ENCODE measurements at regions not wholly inside any gene's neighbourhood (a gene's known extent, or its start where the extent isn't known, plus 50 kb on each side); places are given as distances from the start of the nearest gene placed in this dataset.

DNA sequence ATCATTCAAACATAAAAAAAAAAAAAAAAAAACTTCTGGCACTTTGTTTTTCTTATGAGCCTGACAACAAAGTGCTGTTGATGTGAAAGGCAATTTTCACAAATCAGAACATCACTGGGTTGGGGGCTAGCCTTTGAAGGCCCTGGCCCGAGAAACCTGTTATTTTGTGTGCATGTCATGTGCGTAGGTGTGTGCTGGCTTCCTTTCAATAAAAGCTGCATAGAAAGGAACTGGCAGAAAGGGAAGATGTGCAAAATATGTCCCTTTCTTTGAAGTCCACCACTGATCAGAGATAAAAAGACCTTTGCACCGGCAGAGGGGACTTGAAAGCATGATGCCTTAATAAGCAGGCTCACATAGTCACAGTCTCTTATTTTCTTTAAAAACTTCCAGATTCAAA, 170.8 kb upstream of the RASGEF1B start:
- TF ChIP-seq, protein P1, sequence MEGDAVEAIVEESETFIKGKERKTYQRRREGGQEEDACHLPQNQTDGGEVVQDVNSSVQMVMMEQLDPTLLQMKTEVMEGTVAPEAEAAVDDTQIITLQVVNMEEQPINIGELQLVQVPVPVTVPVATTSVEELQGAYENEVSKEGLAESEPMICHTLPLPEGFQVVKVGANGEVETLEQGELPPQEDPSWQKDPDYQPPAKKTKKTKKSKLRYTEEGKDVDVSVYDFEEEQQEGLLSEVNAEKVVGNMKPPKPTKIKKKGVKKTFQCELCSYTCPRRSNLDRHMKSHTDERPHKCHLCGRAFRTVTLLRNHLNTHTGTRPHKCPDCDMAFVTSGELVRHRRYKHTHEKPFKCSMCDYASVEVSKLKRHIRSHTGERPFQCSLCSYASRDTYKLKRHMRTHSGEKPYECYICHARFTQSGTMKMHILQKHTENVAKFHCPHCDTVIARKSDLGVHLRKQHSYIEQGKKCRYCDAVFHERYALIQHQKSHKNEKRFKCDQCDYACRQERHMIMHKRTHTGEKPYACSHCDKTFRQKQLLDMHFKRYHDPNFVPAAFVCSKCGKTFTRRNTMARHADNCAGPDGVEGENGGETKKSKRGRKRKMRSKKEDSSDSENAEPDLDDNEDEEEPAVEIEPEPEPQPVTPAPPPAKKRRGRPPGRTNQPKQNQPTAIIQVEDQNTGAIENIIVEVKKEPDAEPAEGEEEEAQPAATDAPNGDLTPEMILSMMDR (optimal IDR thresholded peaks at IDR 0.05 in 1 of 3, IDR thresholded peaks at IDR 0.05 in 1 of 3, conservative IDR thresholded peaks at IDR 0.05 in 1 of 3; ENCODE audit: extremely low read depth in 1 of 3, insufficient read depth in 2 of 3, low read length in 3 of 3), result no peak
- no peak for TF ChIP-seq EZH2 (IDR thresholded peaks at IDR 0.05; ENCODE audit: low read length)

Measured in keratinocyte (primary cell).